Gastrocnemius medialis (tissue), 4 donors: ENCODE measurements at regions not wholly inside any gene's neighbourhood (a gene's known extent, or its start where the extent isn't known, plus 50 kb on each side); places are given as distances from the start of the nearest gene placed in this dataset.

ENCODE experiments used
- CTCF ChIP-seq, 5 experiments: fragments of 450-650 bp in 3 of 5; fragments of 200-600 bp in 2 of 5; sonication (generic) in 2 of 5; IDR thresholded peaks in 4 of 5; conservative IDR thresholded peaks in 1 of 5; 1 replicate in 4 of 5; 2 replicates in 1 of 5; pipeline ENCODE4 v1.5.1; 2016 to 2019; ENCODE audit warnings: antibody characterized with exemption in 5 of 5, mild to moderate bottlenecking in 3 of 5, moderate library complexity in 3 of 5
- POLR2A ChIP-seq, 2 donors: fragments of 450-650 bp; IDR thresholded peaks; one replicate each; pipeline ENCODE4 v1.6.1; 2017; ENCODE audit warnings: antibody characterized with exemption in 2 of 2, mild to moderate bottlenecking in 2 of 2, moderate library complexity in 2 of 2

GRCh38 chr5:100432741-100433140 is 102.4 kb upstream of the FAM174A start:
- TF ChIP-seq CTCF (IDR thresholded peaks at IDR 0.05 in 4 of 5, conservative IDR thresholded peaks at IDR 0.05 in 1 of 5), result no peak
- no peak for TF ChIP-seq POLR2A (IDR thresholded peaks at IDR 0.05)
